ENCODE measurements at regions not wholly inside any gene's neighbourhood (a gene's known extent, or its start where the extent isn't known, plus 50 kb on each side); places are given as distances from the start of the nearest gene placed in this dataset.
"Not testable (repeated sequence)": the region's sequence is repeated elsewhere in the genome, so short reads cannot be mapped to it uniquely, and the experiment has no call there.

- DNase-seq (ENCODE audit: low read depth in 2 of 3, low spot score in 2 of 3) = no peak
These were observed 51.2 kb downstream of the OR13H1 start for GRCh38 chrX:131595120-131595519.

DNA sequence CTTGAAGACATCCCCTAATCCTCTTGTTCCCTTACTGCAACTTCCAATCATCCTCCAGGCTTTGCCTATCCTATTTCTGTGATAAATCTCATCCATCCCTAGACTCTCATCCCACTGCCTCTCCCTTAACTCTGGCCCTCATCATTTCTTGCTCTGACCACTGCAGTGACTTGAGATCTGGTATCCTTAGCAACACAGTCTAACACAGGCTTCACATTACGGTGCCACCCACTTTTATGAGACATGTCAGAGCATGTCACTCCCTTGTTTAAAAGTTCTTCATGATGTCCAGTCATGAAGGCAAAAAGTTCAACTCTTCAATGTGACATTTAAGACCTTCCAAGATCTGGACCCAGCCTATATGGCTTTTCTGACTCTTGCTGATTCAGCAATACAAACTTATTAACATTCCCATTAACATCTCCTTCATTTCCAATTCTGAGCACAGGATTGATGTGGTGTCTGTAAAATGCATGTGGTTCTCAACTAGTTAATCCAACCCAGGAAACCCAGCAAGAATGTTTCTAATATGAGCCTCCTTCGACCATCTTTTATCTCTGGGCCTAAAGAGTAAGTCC lies 64.0 kb downstream of the OR13H1 start:
- DNase-seq (ENCODE audit: low read depth in 2 of 3, low spot score in 2 of 3) = no peak

DNA sequence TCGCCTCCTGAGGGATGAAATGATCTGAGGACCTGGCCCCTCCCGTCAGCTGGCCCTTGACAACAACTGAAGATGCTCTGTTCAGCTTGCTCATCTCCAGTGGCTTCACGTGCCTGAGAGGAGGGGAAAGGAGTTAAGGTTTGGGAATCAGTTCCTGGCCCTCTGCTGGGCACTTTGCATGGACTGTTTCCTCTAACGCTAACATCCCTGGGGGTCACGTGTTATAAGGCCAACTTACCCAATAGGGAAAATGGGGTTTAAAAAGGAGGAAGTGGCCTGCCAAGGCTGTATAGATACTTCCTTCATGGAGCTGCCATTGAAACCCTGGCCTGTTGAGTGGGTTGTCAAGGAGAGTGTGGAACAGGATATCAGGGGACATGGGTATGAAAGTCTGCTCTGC lies 65.6 kb downstream of the OR13H1 start:
- no peak for DNase-seq (ENCODE audit: low read depth in 2 of 3, low spot score in 2 of 3)

DNA sequence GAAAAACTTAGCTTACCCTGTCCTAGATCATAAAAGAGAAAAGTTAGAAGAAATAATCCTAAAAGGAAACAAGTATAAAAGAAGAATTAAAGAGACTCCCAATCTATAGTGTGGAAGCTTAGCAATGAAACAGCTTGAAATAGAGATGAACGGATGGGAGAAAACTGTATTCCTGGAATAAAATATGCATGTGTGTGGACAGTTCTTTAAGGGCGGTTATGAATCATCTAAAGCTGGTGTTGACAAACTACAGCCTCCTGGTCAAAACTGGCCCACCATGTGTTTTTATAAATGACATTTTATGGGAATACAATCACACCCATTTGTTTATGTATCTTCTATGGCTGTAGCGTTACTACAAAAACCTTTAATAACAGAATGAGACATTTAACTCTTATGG lies 69.4 kb downstream of the OR13H1 start:
- DNase-seq (ENCODE audit: low read depth in 2 of 3, low spot score in 2 of 3) = no peak

- no peak for DNase-seq (ENCODE audit: low read depth in 2 of 3, low spot score in 2 of 3)
These were observed 70.4 kb downstream of the OR13H1 start for GRCh38 chrX:131614241-131614640.

DNA sequence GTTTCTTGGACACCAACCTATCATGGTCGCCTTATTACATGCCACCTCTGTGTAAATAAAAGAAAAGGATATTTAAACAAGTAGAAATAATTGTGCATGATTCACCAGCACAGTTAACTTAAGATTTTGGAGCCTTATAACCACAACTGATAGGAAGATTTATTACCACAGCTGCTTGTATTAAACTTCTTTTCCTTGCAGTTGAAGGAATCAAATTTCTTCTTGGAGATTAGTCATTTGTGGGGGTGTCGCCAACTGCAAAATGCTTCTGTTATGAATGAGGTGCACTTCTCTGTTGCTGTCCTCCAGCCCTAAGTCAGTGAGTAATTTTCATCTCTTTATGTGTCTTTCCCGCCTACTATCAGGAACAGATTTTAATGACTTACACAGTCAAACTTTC lies 73.3 kb downstream of the OR13H1 start:
- DNase-seq (ENCODE audit: low read depth in 2 of 3, low spot score in 2 of 3) = no peak

GRCh38 chrX:131621650-131622049 lies 77.8 kb downstream of the OR13H1 start:
- no peak for DNase-seq (ENCODE audit: low read depth in 2 of 3, low spot score in 2 of 3)

GRCh38 chrX:131626681-131627296 lies 82.9 kb downstream of the OR13H1 start:
- no peak for DNase-seq (ENCODE audit: low read depth in 2 of 3, low spot score in 2 of 3)

DNA sequence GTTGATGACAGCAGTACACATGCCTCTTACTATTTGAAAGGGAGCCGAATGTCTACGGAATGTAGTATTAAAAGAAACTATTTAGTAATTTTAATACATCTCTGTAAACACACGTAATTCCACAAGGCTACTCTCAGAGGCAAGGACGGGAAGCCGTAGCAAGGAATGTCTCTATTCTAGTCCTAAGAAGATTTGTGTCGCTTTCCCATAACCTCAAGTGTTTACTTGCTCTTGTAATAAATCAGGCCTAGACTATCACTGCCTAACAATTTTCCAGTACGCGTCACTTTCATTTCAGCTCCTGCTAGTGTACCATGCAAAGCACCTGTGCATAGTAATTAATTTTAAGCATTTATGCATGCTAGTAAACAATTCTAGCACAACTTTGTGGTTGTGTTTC lies 86.7 kb downstream of the OR13H1 start:
- no peak for DNase-seq (ENCODE audit: low read depth in 2 of 3, low spot score in 2 of 3)

GRCh38 chrX:131633285-131633917 lies 89.5 kb downstream of the OR13H1 start:
- peak in 2 of 3 experiments; percentile 1 to 4 for DNase-seq (ENCODE audit: low read depth in 2 of 3, low spot score in 2 of 3)

DNA sequence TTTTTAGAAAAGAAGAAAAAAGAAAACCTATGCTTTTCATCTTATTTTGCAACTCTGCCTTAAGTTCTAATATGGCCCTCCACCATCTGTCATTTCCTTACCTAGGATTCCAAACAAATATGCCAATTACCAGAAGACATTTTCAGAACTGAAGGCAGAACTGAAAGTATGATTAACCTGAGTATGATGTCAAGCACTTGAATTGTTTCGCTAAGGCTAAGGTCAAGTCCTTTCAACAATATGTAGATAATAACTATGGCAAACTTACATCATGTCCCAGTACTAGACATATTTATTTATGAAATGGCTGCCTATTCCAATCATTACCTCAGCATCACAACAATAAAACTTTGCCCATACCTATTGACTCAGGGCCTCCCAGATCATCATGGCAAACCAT lies 91.0 kb downstream of the OR13H1 start:
- DNase-seq (ENCODE audit: low read depth in 2 of 3, low spot score in 2 of 3) = no peak

GRCh38 chrX:131646106-131646505 lies 102.2 kb downstream of the OR13H1 start:
- DNase-seq (ENCODE audit: low read depth in 2 of 3, low spot score in 2 of 3) = no peak

DNA sequence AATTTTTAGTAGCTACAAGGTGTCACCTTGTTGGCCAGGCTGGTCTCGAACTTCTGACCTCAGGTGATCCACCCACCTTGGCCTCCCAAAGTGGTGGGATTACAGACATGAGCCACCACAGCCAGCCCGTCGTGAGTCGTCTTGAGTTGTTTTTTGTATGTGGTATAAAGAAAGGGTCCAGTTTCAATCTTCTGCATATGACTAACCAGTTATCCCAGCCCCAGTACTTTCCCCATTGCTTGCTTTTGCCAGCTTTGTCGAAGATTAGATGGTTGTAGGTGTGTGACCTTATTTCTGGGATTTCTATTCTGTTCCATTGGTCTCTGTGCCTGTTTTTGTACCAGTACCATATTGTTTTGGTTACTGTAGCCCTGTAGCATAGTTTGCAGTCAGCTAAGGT lies 105.9 kb downstream of the OR13H1 start:
- no peak for DNase-seq (ENCODE audit: low read depth in 2 of 3, low spot score in 2 of 3)

GRCh38 chrX:131650637-131651410 lies 107.0 kb downstream of the OR13H1 start:
- no peak for DNase-seq (ENCODE audit: low read depth in 2 of 3, low spot score in 2 of 3)

- DNase-seq (ENCODE audit: low read depth in 2 of 3, low spot score in 2 of 3) = not testable (repeated sequence)
These were observed 119.9 kb downstream of the OR13H1 start for GRCh38 chrX:131663726-131664125.

DNA sequence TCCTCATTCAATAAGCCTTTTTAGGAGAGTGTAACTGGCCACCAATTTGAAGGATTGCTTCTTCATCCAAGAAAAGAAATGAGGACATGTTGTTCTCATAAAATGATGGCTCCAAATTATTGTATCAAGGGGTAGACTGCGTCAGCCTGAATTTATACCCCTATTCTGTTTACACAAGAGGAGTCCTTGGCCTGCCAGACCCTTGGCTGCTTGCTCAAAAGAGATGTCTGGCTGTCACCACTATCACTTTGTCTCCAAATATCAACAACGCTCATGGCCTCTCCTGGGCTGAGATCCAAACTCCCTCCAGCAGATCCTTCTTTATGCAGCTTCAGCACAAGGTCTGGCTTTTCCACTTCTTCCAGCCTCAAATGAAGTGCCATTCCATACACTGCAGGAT lies 127.9 kb downstream of the OR13H1 start:
- no peak for DNase-seq (ENCODE audit: low read depth in 2 of 3, low spot score in 2 of 3)

DNA sequence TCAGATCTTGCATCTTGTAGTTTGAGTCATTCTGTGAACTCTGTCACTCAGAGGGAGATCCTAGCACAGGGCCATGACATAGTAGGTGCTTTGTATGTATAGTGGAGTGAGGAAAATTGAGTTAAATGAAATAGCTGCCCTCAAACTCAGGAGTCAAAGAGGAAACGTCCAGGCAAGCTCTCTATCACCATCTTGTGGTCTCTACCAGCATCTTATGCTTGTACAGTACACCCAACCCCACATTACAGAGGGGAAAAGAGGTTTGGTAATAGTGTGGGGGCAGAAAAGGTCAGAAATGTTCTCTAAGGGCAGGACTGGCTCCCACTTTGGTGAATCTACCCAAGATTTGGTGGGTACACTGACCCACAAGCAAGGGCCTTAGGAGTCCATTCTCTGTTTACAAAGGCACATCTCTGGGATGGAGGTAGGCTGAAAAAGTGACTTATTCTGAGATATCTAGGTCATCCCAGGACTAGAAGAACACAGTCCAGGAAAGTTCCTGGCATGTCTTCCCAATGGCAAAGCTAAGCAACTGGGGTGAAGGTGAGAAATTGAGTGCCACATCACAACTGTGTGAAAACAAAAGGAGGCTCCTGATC lies 131.8 kb downstream of the OR13H1 start:
- no peak for DNase-seq (ENCODE audit: low read depth in 2 of 3, low spot score in 2 of 3)

DNA sequence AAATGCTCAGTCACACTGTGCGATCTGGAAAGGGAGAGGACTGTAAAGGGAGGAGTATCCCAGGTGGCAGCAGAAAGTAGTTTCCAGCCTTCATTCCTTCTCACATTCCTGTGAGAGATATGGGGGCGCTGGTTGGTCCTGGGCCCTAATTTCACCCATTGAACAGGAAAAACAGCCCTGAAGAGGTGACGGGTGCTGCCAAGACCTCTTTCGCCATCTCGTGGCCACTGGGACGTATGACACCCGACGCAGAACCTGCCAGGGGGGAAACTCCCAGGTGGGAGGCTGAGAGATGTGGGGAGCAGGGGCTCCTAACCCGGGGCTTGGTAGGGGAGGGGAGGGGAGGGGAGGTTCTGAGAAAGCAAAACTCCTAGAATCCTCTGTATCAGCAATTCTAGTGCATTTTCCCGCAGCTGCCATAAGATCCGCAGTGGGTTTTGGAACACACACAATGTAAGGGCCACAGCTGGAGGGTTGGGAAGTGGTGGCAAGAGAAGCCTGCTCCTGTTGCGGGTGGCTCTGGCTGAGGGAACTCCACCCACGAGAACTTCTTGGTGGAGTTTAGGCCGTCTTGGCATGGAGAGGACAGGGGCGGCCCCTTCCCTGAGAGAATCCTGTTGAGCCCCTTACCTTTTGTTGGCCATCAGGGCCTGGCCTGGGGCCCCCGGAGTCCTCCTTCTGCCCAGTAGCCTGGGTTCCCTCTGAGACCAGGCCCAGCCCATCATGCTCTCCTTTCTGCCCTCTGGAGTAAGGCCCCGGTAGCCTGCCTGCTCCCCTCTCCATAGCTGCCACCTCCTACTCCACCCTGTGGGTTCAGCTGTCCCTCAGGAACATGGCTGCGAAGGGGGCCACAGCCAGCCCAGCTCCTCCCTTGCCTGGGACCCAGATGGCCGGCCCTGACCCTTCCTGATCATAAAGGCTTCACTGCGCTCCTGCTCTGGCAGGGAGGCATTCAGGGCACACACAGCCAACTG lies 134.1 kb downstream of the OR13H1 start:
- DNase-seq (ENCODE audit: low read depth in 2 of 3, low spot score in 2 of 3) = peak; percentile 1 to 18 (median 8)

DNA sequence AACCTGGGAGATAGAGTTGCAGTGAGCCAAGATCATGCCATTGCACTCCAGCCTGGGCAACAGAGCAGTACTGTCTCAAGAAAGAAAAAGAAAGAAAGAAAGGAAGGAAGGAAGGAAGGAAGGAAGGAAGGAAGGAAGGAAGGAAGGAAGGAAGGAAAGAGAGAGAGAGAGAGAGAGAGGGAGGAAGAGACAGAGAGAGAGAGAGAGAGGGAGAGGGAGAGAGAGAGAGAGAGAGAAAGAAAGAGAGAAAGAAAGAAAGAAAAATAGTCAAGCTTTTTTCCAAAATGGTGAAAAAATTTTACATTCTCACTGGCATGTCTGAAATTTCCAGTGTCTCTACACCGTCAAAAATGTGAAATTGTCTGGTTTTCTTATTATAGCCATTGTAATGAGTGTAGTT lies 138.9 kb downstream of the OR13H1 start:
- not testable (repeated sequence) for DNase-seq (ENCODE audit: low read depth in 2 of 3, low spot score in 2 of 3)

- no peak for DNase-seq (ENCODE audit: low read depth in 2 of 3, low spot score in 2 of 3)
These were observed 149.5 kb downstream of the OR13H1 start for GRCh38 chrX:131693359-131693758.

Data from activated CD8-positive, alpha-beta memory T cell treated with anti-CD3 and anti-CD28 coated beads for 48 hours (primary cell).